HL-60 (cell line): ENCODE measurements at regions not wholly inside any gene's neighbourhood (a gene's known extent, or its start where the extent isn't known, plus 50 kb on each side); places are given as distances from the start of the nearest gene placed in this dataset.

Source experiments
- DNase-seq, 2 experiments: peaks; one replicate each; pipeline ENCODE4 v3.0.0-alpha.2; 2010 to 2020; ENCODE audit warnings: low read depth in 1 of 2, low spot score in 1 of 2
- H3K27ac ChIP-seq: fragments of 250-450 bp; sonication (Bioruptor Pico); replicated peaks from 2 replicates; pipeline ENCODE4 v1.5.1; 2020; ENCODE audit warnings: mild to moderate bottlenecking, moderate library complexity
- H3K27me3 ChIP-seq: fragments of 250-450 bp; sonication (Bioruptor Pico); 2 replicates; pipeline ENCODE4 v1.5.1; 2021; ENCODE audit warnings: mild to moderate bottlenecking, moderate library complexity; ENCODE audit not compliant: insufficient read depth, poor library complexity, severe bottlenecking
- H3K4me3 ChIP-seq: replicated peaks from 2 replicates; pipeline ENCODE4 v1.5.1; 2011; ENCODE audit warnings: mild to moderate bottlenecking, control low read depth, low read length; ENCODE audit not compliant: insufficient read depth
- CTCF ChIP-seq: IDR thresholded peaks from one replicate; pipeline ENCODE4 v1.5.1; 2011; ENCODE audit warnings: low read length, control low read depth, inconsistent platforms; ENCODE audit not compliant: insufficient read depth
- GABPA ChIP-seq: IDR thresholded peaks from 2 replicates; pipeline ENCODE4 v1.6.1; 2012; ENCODE audit warnings: low read depth
- POLR2AphosphoS5 ChIP-seq: IDR thresholded peaks from 2 replicates; pipeline ENCODE4 v1.6.1; 2012; ENCODE audit warnings: low read depth
- SPI1 ChIP-seq: IDR thresholded peaks from 2 replicates; pipeline ENCODE4 v1.6.1; 2012; ENCODE audit warnings: low read depth, mild to moderate bottlenecking, borderline replicate concordance
- TF ChIP-seq, protein P1 (sequence below): IDR thresholded peaks from 2 replicates; pipeline ENCODE4 v1.6.1; 2012; ENCODE audit warnings: low read depth; ENCODE audit not compliant: insufficient replicate concordance

- H3K27ac ChIP-seq, result peak overlapping the region; percentile 27
- no peaks in the 10 kb centered on the region for H3K27me3 ChIP-seq
- DNase-seq, result peak; percentile 45 to 86
- peak; percentile 4; the same call in 1 of the 2 replicates for TF ChIP-seq SPI1
- TF ChIP-seq GABPA, result no peak
- no peak overlapping the region for H3K4me3 ChIP-seq
Observed at GRCh38 chr18:42654556-42654955, 460.9 kb downstream of the RIT2 start.

GRCh38 chr18:42657551-42657950 lies 457.9 kb downstream of the RIT2 start:
- DNase-seq, result no peak
- Histone ChIP-seq H3K27me3 (no peaks in the 10 kb centered on the region), H3K4me3 (no peak overlapping the region), H3K27ac (no peak overlapping the region)
- TF ChIP-seq CTCF, result no peak
- TF ChIP-seq GABPA, result no peak
- TF ChIP-seq, protein P1, sequence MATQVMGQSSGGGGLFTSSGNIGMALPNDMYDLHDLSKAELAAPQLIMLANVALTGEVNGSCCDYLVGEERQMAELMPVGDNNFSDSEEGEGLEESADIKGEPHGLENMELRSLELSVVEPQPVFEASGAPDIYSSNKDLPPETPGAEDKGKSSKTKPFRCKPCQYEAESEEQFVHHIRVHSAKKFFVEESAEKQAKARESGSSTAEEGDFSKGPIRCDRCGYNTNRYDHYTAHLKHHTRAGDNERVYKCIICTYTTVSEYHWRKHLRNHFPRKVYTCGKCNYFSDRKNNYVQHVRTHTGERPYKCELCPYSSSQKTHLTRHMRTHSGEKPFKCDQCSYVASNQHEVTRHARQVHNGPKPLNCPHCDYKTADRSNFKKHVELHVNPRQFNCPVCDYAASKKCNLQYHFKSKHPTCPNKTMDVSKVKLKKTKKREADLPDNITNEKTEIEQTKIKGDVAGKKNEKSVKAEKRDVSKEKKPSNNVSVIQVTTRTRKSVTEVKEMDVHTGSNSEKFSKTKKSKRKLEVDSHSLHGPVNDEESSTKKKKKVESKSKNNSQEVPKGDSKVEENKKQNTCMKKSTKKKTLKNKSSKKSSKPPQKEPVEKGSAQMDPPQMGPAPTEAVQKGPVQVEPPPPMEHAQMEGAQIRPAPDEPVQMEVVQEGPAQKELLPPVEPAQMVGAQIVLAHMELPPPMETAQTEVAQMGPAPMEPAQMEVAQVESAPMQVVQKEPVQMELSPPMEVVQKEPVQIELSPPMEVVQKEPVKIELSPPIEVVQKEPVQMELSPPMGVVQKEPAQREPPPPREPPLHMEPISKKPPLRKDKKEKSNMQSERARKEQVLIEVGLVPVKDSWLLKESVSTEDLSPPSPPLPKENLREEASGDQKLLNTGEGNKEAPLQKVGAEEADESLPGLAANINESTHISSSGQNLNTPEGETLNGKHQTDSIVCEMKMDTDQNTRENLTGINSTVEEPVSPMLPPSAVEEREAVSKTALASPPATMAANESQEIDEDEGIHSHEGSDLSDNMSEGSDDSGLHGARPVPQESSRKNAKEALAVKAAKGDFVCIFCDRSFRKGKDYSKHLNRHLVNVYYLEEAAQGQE, result no peak

- no peak for DNase-seq
- H3K27ac ChIP-seq, result no peak overlapping the region
- no peak for TF ChIP-seq POLR2AphosphoS5
- TF ChIP-seq, protein P1, result no peak
- TF ChIP-seq GABPA, result no peak
- no peak for TF ChIP-seq CTCF
- no peak for TF ChIP-seq SPI1
- no peaks in the 10 kb centered on the region for H3K27me3 ChIP-seq
- H3K4me3 ChIP-seq, result no peak overlapping the region
Observed at GRCh38 chr18:42658171-42658570, 457.3 kb downstream of the RIT2 start.

GRCh38 chr18:42659187-42659586 lies 456.3 kb downstream of the RIT2 start:
- Histone ChIP-seq H3K27me3 (no peaks in the 10 kb centered on the region), H3K4me3 (no peak overlapping the region), H3K27ac (no peak overlapping the region)
- no peak for DNase-seq
- TF ChIP-seq, protein P1, result no peak
- TF ChIP-seq SPI1 (no peak), GABPA (no peak), POLR2AphosphoS5 (no peak), CTCF (no peak)
